Gastrocnemius medialis (tissue), 4 donors: ENCODE measurements at regions not wholly inside any gene's neighbourhood (a gene's known extent, or its start where the extent isn't known, plus 50 kb on each side); places are given as distances from the start of the nearest gene placed in this dataset.
A peak's percentile ranks its signal among the peaks of the same experiment; 100 is the strongest.

Experiments
- ATAC-seq, 2 donors: fragments of 150-250 bp; one replicate each; pipeline ENCODE4 v1.9.1; 2016
- DNase-seq, 2 donors: peaks; one replicate each; pipeline ENCODE4 v3.0.0-alpha.2; 2019
- H3K27ac ChIP-seq, 4 donors: fragments of 200-600 bp; sonication (generic); 1 replicate in 1 of 4; 2 replicates in 3 of 4; pipeline ENCODE4 v1.5.1; 2016 to 2018; ENCODE audit warnings: mild to moderate bottlenecking in 2 of 4, moderate library complexity in 1 of 4
- H3K27me3 ChIP-seq, 3 donors: fragments of 200-600 bp; sonication (generic) in 2 of 3; 1 replicate in 1 of 3; 2 replicates in 2 of 3; pipeline versions ENCODE4 v1.5.1 to v1.6.0; 2016 to 2019; ENCODE audit warnings: mild to moderate bottlenecking in 1 of 3, moderate library complexity in 1 of 3
- H3K36me3 ChIP-seq, 2 donors: fragments of 200-600 bp; sonication (generic) in 1 of 2; one replicate each; pipeline ENCODE4 v1.5.1; 2017 to 2018
- H3K4me1 ChIP-seq, 2 donors: fragments of 200-600 bp; sonication (generic) in 1 of 2; one replicate each; pipeline ENCODE4 v1.5.1; 2016 to 2017; ENCODE audit warnings: mild to moderate bottlenecking in 2 of 2
- H3K4me3 ChIP-seq, 4 donors: fragments of 200-600 bp; sonication (generic) in 3 of 4; 1 replicate in 1 of 4; 2 replicates in 3 of 4; pipeline ENCODE4 v1.5.1; 2016 to 2019; ENCODE audit warnings: mild to moderate bottlenecking in 2 of 4
- H3K9me3 ChIP-seq, 3 donors: fragments of 200-600 bp; sonication (generic) in 2 of 3; 1 replicate in 1 of 3; 2 replicates in 2 of 3; pipeline ENCODE4 v1.5.1; 2016 to 2019
- CTCF ChIP-seq, 5 experiments: fragments of 450-650 bp in 3 of 5; fragments of 200-600 bp in 2 of 5; sonication (generic) in 2 of 5; IDR thresholded peaks in 4 of 5; conservative IDR thresholded peaks in 1 of 5; 1 replicate in 4 of 5; 2 replicates in 1 of 5; pipeline ENCODE4 v1.5.1; 2016 to 2019; ENCODE audit warnings: antibody characterized with exemption in 5 of 5, mild to moderate bottlenecking in 3 of 5, moderate library complexity in 3 of 5
- POLR2A ChIP-seq, 2 donors: fragments of 450-650 bp; IDR thresholded peaks; one replicate each; pipeline ENCODE4 v1.6.1; 2017; ENCODE audit warnings: antibody characterized with exemption in 2 of 2, mild to moderate bottlenecking in 2 of 2, moderate library complexity in 2 of 2
- in situ Hi-C, 4 donors: fragments of 200-750 bp; cut with MboI; loops; one replicate each; pipeline versions ENCODE4 v1.15.0 to v1.8.0; 2017; ENCODE audit warnings: low sequenced_read_pairs in 4 of 4
- intact Hi-C: fragments of 100-400 bp; cut with DNase I; formaldehyde crosslinking; loops from one replicate; pipeline ENCODE4 v1.15.1; 2023; ENCODE audit warnings: low total_unique reads

DNA sequence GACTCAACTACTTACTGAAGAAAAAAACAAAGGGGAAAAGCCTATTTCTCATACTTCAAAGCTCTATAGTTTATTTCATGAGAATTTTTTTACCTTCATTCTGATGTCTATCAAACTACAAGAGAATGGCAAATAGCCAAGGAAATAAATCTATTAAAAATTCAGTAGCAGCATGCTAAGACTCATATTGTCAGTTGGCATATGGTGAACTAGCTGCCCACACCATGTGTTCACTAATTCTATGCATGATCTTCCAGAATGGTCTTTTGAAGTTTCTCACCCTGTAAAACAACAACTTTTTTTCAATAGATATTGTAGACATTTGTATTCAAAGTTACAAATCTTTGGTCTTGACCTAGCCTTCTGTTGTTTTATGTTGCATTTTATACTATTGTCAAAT lies 386.2 kb downstream of the RSL24D1 start:
- TF ChIP-seq POLR2A (IDR thresholded peaks at IDR 0.05): no peak
- no peak for TF ChIP-seq CTCF (IDR thresholded peaks at IDR 0.05 in 4 of 5, conservative IDR thresholded peaks at IDR 0.05 in 1 of 5)
- Histone ChIP-seq H3K27me3 (no peaks in the 10 kb centered on the region), H3K4me1 (no peaks in the 10 kb centered on the region), H3K9me3 (no peaks in the 10 kb centered on the region), H3K36me3 (no peaks in the 10 kb centered on the region), H3K27ac (no peak overlapping the region), H3K4me3 (no peak overlapping the region)
- ATAC-seq (no peak), DNase-seq (no peak)
- in situ Hi-C loops (no loop called here), intact Hi-C loops (no loop called here)

- no peak overlapping the region for H3K4me3 ChIP-seq
- intact Hi-C loops: no loop called here
- no peak for TF ChIP-seq POLR2A (IDR thresholded peaks at IDR 0.05)
- no peaks in the 10 kb centered on the region for H3K9me3 ChIP-seq
- H3K36me3 ChIP-seq: no peaks in the 10 kb centered on the region
- no peak overlapping the region for H3K27ac ChIP-seq
- in situ Hi-C loops: no loop called here
- no peak for DNase-seq
- no peak for ATAC-seq
- H3K4me1 ChIP-seq: no peaks in the 10 kb centered on the region
- no peaks in the 10 kb centered on the region for H3K27me3 ChIP-seq
Measured at GRCh38 chr15:54810031-54810430, 386.7 kb downstream of the RSL24D1 start.

DNA sequence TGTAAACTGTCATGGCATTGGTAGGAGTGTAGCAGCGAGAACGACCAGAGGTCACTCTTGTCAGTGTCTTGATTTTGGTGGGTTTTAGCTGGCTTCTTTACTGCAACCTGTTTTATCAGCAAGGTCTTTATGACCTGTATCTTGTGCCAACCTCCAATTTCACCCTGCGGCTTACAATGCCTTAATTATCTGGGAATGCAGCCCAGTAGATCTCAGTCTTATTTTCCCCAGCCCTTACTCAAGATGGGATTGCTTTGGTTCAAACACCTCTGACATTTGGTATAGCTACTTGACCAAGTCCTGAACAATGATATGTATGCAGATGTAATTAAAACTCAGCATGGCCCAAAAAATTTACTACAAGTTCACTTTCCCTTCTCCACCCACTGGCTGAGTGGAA lies 388.4 kb downstream of the RSL24D1 start:
- Histone ChIP-seq H3K9me3 (no peaks in the 10 kb centered on the region), H3K36me3 (no peaks in the 10 kb centered on the region), H3K27ac (no peak overlapping the region), H3K4me3 (no peak overlapping the region), H3K4me1 (no peaks in the 10 kb centered on the region), H3K27me3 (no peaks in the 10 kb centered on the region)
- intact Hi-C loops (no loop called here), in situ Hi-C loops (no loop called here)
- DNase-seq (no peak), ATAC-seq (no peak)
- no peak for TF ChIP-seq POLR2A (IDR thresholded peaks at IDR 0.05)
- no peak for TF ChIP-seq CTCF (IDR thresholded peaks at IDR 0.05 in 4 of 5, conservative IDR thresholded peaks at IDR 0.05 in 1 of 5)

GRCh38 chr15:54803987-54804386 lies 392.8 kb downstream of the RSL24D1 start:
- Histone ChIP-seq H3K4me1 (no peaks in the 10 kb centered on the region), H3K4me3 (no peak overlapping the region), H3K27me3 (no peaks in the 10 kb centered on the region), H3K27ac (no peak overlapping the region), H3K36me3 (no peaks in the 10 kb centered on the region), H3K9me3 (no peaks in the 10 kb centered on the region)
- intact Hi-C loops: no loop called here
- no peak for TF ChIP-seq POLR2A (IDR thresholded peaks at IDR 0.05)
- no peak for TF ChIP-seq CTCF (IDR thresholded peaks at IDR 0.05 in 4 of 5, conservative IDR thresholded peaks at IDR 0.05 in 1 of 5)
- DNase-seq (no peak), ATAC-seq (peak in 1 of 2 donors; percentile 53)
- in situ Hi-C loops: no loop called here

- Histone ChIP-seq H3K36me3 (no peaks in the 10 kb centered on the region), H3K27me3 (no peaks in the 10 kb centered on the region), H3K9me3 (no peaks in the 10 kb centered on the region), H3K27ac (peak overlapping the region in 1 of 4 donors; percentile 5), H3K4me3 (no peak overlapping the region), H3K4me1 (no peaks in the 10 kb centered on the region)
- ATAC-seq: peak; percentile 70 to 87
- TF ChIP-seq POLR2A (IDR thresholded peaks at IDR 0.05): no peak
- no peak for TF ChIP-seq CTCF (IDR thresholded peaks at IDR 0.05 in 4 of 5, conservative IDR thresholded peaks at IDR 0.05 in 1 of 5)
- in situ Hi-C loops (no loop called here), intact Hi-C loops (no loop called here)
- peak in 1 of 2 donors; percentile 26 for DNase-seq
Measured at GRCh38 chr15:54803134-54803808, 393.5 kb downstream of the RSL24D1 start.
